IMR-90 (cell line): ENCODE measurements at regions not wholly inside any gene's neighbourhood (a gene's known extent, or its start where the extent isn't known, plus 50 kb on each side); places are given as distances from the start of the nearest gene placed in this dataset.

Source experiments
- ATAC-seq: fragments of 200-7000 bp; cut with Tn5 transposase; 2 replicates; pipeline ENCODE4 v1.9.1; 2020; ENCODE audit warnings: low read depth, mild to moderate bottlenecking, moderate library complexity
- BruUV-seq: library from RNA; stranded (reverse); fragments of 400-500 nt; replicated peaks from 2 replicates; lab custom pipeline; 2021; lab: Mats Ljungman, UMichigan
- CTCF ChIA-PET: fragments of 300-600 bp; formaldehyde crosslinking; extraction: SDS; loops from one replicate; lab custom pipeline; 2021; ENCODE audit warnings: antibody characterized with exemption; lab: Yijun Ruan, JAX
- POLR2A ChIA-PET: fragments of 300-600 bp; sonication (Branson Sonifier 250); formaldehyde crosslinking; loops from one replicate; lab custom pipeline; 2022; ENCODE audit warnings: antibody characterized with exemption; ENCODE audit not compliant: unreplicated experiment; lab: Charles Lee
- DNase-seq: peaks from one replicate; pipeline ENCODE4 v3.0.0; 2013
- H2AFZ ChIP-seq: replicated peaks from 2 replicates; pipeline ENCODE3; 2013; ENCODE audit warnings: low read length, mild to moderate bottlenecking; ENCODE audit not compliant: poor library complexity
- H2AK5ac ChIP-seq: 2 replicates; pipeline ENCODE4 v1.6.1; 2013; ENCODE audit warnings: low read depth, low read length, inconsistent platforms
- H2AK9ac ChIP-seq: replicated peaks from 2 replicates; pipeline ENCODE3; 2013; ENCODE audit warnings: mild to moderate bottlenecking, low read depth, low read length, moderate library complexity; ENCODE audit not compliant: poor library complexity
- H2BK120ac ChIP-seq: 2 replicates; pipeline ENCODE4 v1.6.1; 2013; ENCODE audit warnings: low read depth, low read length, inconsistent platforms
- H2BK15ac ChIP-seq: 3 replicates; pipeline ENCODE4 v1.6.1; 2013; ENCODE audit warnings: low read depth, low read length, inconsistent platforms
- H2BK20ac ChIP-seq: 2 replicates; pipeline ENCODE4 v1.6.1; 2013; ENCODE audit warnings: low read depth, mild to moderate bottlenecking, inconsistent platforms, low read length, moderate library complexity
- H2BK5ac ChIP-seq: 2 replicates; pipeline ENCODE4 v1.6.1; 2013; ENCODE audit warnings: mild to moderate bottlenecking, low read depth, low read length, inconsistent platforms; ENCODE audit not compliant: poor library complexity, severe bottlenecking
- H3K14ac ChIP-seq: replicated peaks from 2 replicates; pipeline ENCODE4 v1.6.1; 2013; ENCODE audit warnings: low read depth, low read length, inconsistent platforms
- H3K18ac ChIP-seq: 2 replicates; pipeline ENCODE4 v1.6.1; 2013; ENCODE audit warnings: low read depth, low read length, control low read depth
- H3K23ac ChIP-seq: 2 replicates; pipeline ENCODE4 v1.6.1; 2013; ENCODE audit warnings: low read depth, low read length, inconsistent platforms
- H3K27ac ChIP-seq: 2 replicates; pipeline ENCODE4 v1.5.1; 2013; ENCODE audit warnings: mild to moderate bottlenecking, control low read depth, low read length; ENCODE audit not compliant: insufficient read depth
- H3K27me3 ChIP-seq: 2 replicates; pipeline ENCODE4 v1.6.1; 2013; ENCODE audit warnings: low read length; ENCODE audit not compliant: control insufficient read depth, insufficient read depth
- H3K36me3 ChIP-seq: 2 replicates; pipeline ENCODE4 v1.6.1; 2013; ENCODE audit warnings: low read length, mixed read lengths; ENCODE audit not compliant: control insufficient read depth, insufficient read depth
- H3K4ac ChIP-seq: 2 replicates; pipeline ENCODE4 v1.6.1; 2013; ENCODE audit warnings: low read depth, low read length, inconsistent platforms
- H3K4me1 ChIP-seq: 2 replicates; pipeline ENCODE4 v1.6.1; 2013; ENCODE audit warnings: low read length, mixed read lengths; ENCODE audit not compliant: control insufficient read depth, insufficient read depth
- H3K4me2 ChIP-seq: 2 replicates; pipeline ENCODE4 v1.6.1; 2013; ENCODE audit warnings: low read depth, mild to moderate bottlenecking, control low read depth, low read length, moderate library complexity
- H3K4me3 ChIP-seq: 2 replicates; pipeline ENCODE4 v1.5.1; 2013; ENCODE audit warnings: low read depth, mild to moderate bottlenecking, control low read depth, low read length, moderate library complexity; ENCODE audit not compliant: insufficient read depth
- H3K56ac ChIP-seq: 2 replicates; pipeline ENCODE4 v1.6.1; 2013; ENCODE audit warnings: low read length, inconsistent platforms; ENCODE audit not compliant: insufficient read depth; ENCODE audit errors: extremely low read depth
- H3K79me1 ChIP-seq, 2 experiments: 2 replicates each; pipeline ENCODE4 v1.6.1; 2013; ENCODE audit warnings: low read length in 2 of 2, inconsistent platforms in 1 of 2, low read depth in 1 of 2
- H3K9ac ChIP-seq: 2 replicates; pipeline ENCODE4 v1.6.1; 2013; ENCODE audit warnings: low read depth, low read length, control low read depth
- H3K9me1 ChIP-seq: 2 replicates; pipeline ENCODE4 v1.6.1; 2013; ENCODE audit warnings: low read length, inconsistent platforms; ENCODE audit not compliant: insufficient read depth
- H3K9me3 ChIP-seq: 2 replicates; pipeline ENCODE4 v1.6.1; 2013; ENCODE audit warnings: low read length; ENCODE audit not compliant: control insufficient read depth, insufficient read depth
- H4K20me1 ChIP-seq: 2 replicates; pipeline ENCODE4 v1.6.1; 2013; ENCODE audit warnings: low read length, inconsistent platforms; ENCODE audit not compliant: insufficient read depth
- H4K5ac ChIP-seq: 2 replicates; pipeline ENCODE4 v1.6.1; 2013; ENCODE audit warnings: mild to moderate bottlenecking, low read depth, low read length, control low read depth
- H4K8ac ChIP-seq, 2 experiments: 2 replicates each; pipeline ENCODE4 v1.6.1; 2013; ENCODE audit warnings: low read depth in 2 of 2, low read length in 2 of 2, control low read depth in 1 of 2, inconsistent platforms in 1 of 2
- H4K91ac ChIP-seq: 2 replicates; pipeline ENCODE4 v1.6.1; 2013; ENCODE audit warnings: low read depth, low read length, inconsistent platforms; ENCODE audit not compliant: insufficient read depth
- BHLHE40 ChIP-seq: fragments of 150-350 bp; IDR thresholded peaks from 2 replicates; pipeline ENCODE4 v1.6.1; 2016; ENCODE audit warnings: mild to moderate bottlenecking, low read depth, low read length
- CEBPB ChIP-seq: IDR thresholded peaks from 2 replicates; pipeline ENCODE4 v1.6.1; 2012; ENCODE audit warnings: low read depth, low read length, improper control_type of control experiment
- CHD1 ChIP-seq: IDR thresholded peaks from 2 replicates; pipeline ENCODE4 v1.6.1; 2012; ENCODE audit warnings: low read depth, low read length, improper control_type of control experiment
- CTCF ChIP-seq: conservative IDR thresholded peaks from 2 replicates; pipeline ENCODE4 v1.5.1; 2012; ENCODE audit warnings: mild to moderate bottlenecking, low read depth, low read length, improper control_type of control experiment
- ELK1 ChIP-seq: fragments of 150-350 bp; IDR thresholded peaks from 2 replicates; pipeline ENCODE4 v1.6.1; 2016; ENCODE audit warnings: low read depth, mild to moderate bottlenecking, low read length, moderate library complexity, borderline replicate concordance
- FOS ChIP-seq: fragments of 150-350 bp; IDR thresholded peaks from 2 replicates; pipeline ENCODE4 v1.6.1; 2016; ENCODE audit warnings: low read depth, low read length
- MAFK ChIP-seq: IDR thresholded peaks from 2 replicates; pipeline ENCODE4 v1.6.1; 2012; ENCODE audit warnings: low read depth, low read length, improper control_type of control experiment
- MAZ ChIP-seq: IDR thresholded peaks from 2 replicates; pipeline ENCODE4 v1.6.1; 2012; ENCODE audit warnings: low read depth, mild to moderate bottlenecking, low read length, improper control_type of control experiment, moderate library complexity, borderline replicate concordance
- MXI1 ChIP-seq: IDR thresholded peaks from 2 replicates; pipeline ENCODE4 v1.6.1; 2012; ENCODE audit warnings: low read depth, mild to moderate bottlenecking, low read length, moderate library complexity, borderline replicate concordance
- NFE2L2 ChIP-seq: fragments of 150-350 bp; IDR thresholded peaks from 2 replicates; pipeline ENCODE4 v1.6.1; 2016; ENCODE audit warnings: low read depth, mild to moderate bottlenecking, low read length
- POLR2A ChIP-seq: IDR thresholded peaks from 2 replicates; pipeline ENCODE4 v1.6.1; 2012; ENCODE audit warnings: mild to moderate bottlenecking, low read depth, low read length
- RAD21 ChIP-seq: IDR thresholded peaks from 2 replicates; pipeline ENCODE4 v1.6.1; 2012; ENCODE audit warnings: low read length, improper control_type of control experiment
- RCOR1 ChIP-seq: IDR thresholded peaks from 2 replicates; pipeline ENCODE4 v1.6.1; 2012; ENCODE audit warnings: mild to moderate bottlenecking, low read length, improper control_type of control experiment; ENCODE audit not compliant: insufficient replicate concordance
- RFX5 ChIP-seq: IDR thresholded peaks from 2 replicates; pipeline ENCODE4 v1.8.0; 2012; ENCODE audit warnings: low read depth, mild to moderate bottlenecking, low read length, moderate library complexity
- SMC3 ChIP-seq: fragments of 150-350 bp; IDR thresholded peaks from 2 replicates; pipeline ENCODE4 v1.6.1; 2016; ENCODE audit warnings: low read depth, mild to moderate bottlenecking, antibody characterized with exemption, low read length, moderate library complexity
- USF2 ChIP-seq: fragments of 150-350 bp; IDR thresholded peaks from 2 replicates; pipeline ENCODE4 v1.6.1; 2017; ENCODE audit warnings: mild to moderate bottlenecking, antibody characterized with exemption, low read length, low read depth
- dilution Hi-C: fragments of 300-500 bp; cut with HindIII; formaldehyde crosslinking; loops from one replicate; pipeline ENCODE4 v1.14.3; 2018; ENCODE audit warnings: low sequenced_read_pairs; ENCODE audit not compliant: unreplicated experiment
- in situ Hi-C: fragments of 300-500 bp; cut with MboI; formaldehyde crosslinking; loops from 3 replicates; pipeline ENCODE4 v1.14.3; 2019; ENCODE audit warnings: low sequenced_read_pairs, inconsistent platforms, mixed read lengths
- intact Hi-C: fragments of 100-400 bp; cut with micrococcal nuclease; formaldehyde crosslinking; loops from 2 replicates; pipeline ENCODE4 v1.10.0; 2022

- Histone ChIP-seq H4K8ac (no peak overlapping the region), H3K27me3 (no peaks in the 10 kb centered on the region), H2BK15ac (no peak overlapping the region), H3K79me1 (no peaks in the 10 kb centered on the region), H4K5ac (no peak overlapping the region), H4K20me1 (no peaks in the 10 kb centered on the region), H3K9ac (no peak overlapping the region), H3K9me1 (no peaks in the 10 kb centered on the region), H3K27ac (no peak overlapping the region), H3K36me3 (no peaks in the 10 kb centered on the region), H2BK5ac (no peak overlapping the region), H3K4me1 (no peaks in the 10 kb centered on the region), H3K4me3 (no peak overlapping the region), H2AK9ac (no peak overlapping the region), H3K56ac (no peak overlapping the region), H3K23ac (no peak overlapping the region), H3K4ac (no peak overlapping the region), H2BK120ac (no peak overlapping the region), H4K91ac (no peak overlapping the region), H3K14ac (no peak overlapping the region), H2AFZ (no peak overlapping the region), H3K4me2 (no peak overlapping the region), H3K18ac (no peak overlapping the region), H2BK20ac (no peak overlapping the region), H3K9me3 (peaks cover 20% of the 10 kb centered on the region), H2AK5ac (no peak overlapping the region)
- ChIA-PET CTCF (no interaction called here), POLR2A (no interaction called here)
- in situ Hi-C loops = no loop called here
- DNase-seq = no peak
- no peak for TF ChIP-seq MAFK
- TF ChIP-seq MAZ = no peak
- TF ChIP-seq POLR2A = no peak
- no peak for TF ChIP-seq CTCF
- no peak for TF ChIP-seq SMC3
- TF ChIP-seq CHD1 = no peak
- TF ChIP-seq NFE2L2 = no peak
- TF ChIP-seq USF2 = no peak
- no peak for TF ChIP-seq CEBPB
- TF ChIP-seq BHLHE40 = no peak
- TF ChIP-seq ELK1 = no peak
- TF ChIP-seq RCOR1 = no peak
- TF ChIP-seq FOS = no peak
- TF ChIP-seq RAD21 = no peak
- TF ChIP-seq MXI1 = no peak
- TF ChIP-seq RFX5 = no peak
- dilution Hi-C loops = no loop called here
- no TSS peak for BruUV-seq
- intact Hi-C loops = no loop called here
- no peak for ATAC-seq
Observed at GRCh38 chr2:184532551-184532950, 65.8 kb upstream of the ZNF804A start.
